ENCODE measurements at regions not wholly inside any gene's neighbourhood (a gene's known extent, or its start where the extent isn't known, plus 50 kb on each side); places are given as distances from the start of the nearest gene placed in this dataset.

GRCh38 chr3:11733914-11734313, 90.2 kb upstream of the VGLL4 start:
- H4K91ac ChIP-seq (ENCODE audit: insufficient read length, low read depth, low read length): no peak overlapping the region
- H3K4me1 ChIP-seq (ENCODE audit: insufficient read depth, low read length): no peaks in the 10 kb centered on the region
- H3K4me3 Mint-ChIP-seq: no peak overlapping the region
- H3K27me3 ChIP-seq (ENCODE audit: insufficient read depth, low read length): no peaks in the 10 kb centered on the region
- H3K4me2 ChIP-seq (ENCODE audit: insufficient read depth, insufficient read length, low read length): no peak overlapping the region
- no peaks in the 10 kb centered on the region for H3K79me1 ChIP-seq (ENCODE audit: insufficient read depth, low read depth, low read length, poor library complexity, severe bottlenecking)
- no peak overlapping the region for H3K27ac ChIP-seq (ENCODE audit: insufficient read length, low read depth, low read length)
- H2BK12ac ChIP-seq (ENCODE audit: insufficient read length, low read depth, low read length): no peak overlapping the region
- H3K23me2 ChIP-seq (ENCODE audit: insufficient read length, low read depth, low read length, poor library complexity, severe bottlenecking): no peaks in the 10 kb centered on the region
- H3K4me1 Mint-ChIP-seq: no peaks in the 10 kb centered on the region
- no peaks in the 10 kb centered on the region for H3K36me3 Mint-ChIP-seq (ENCODE audit: insufficient read depth in 1 of 3, low read depth in 3 of 3)
- H3T11ph ChIP-seq (ENCODE audit: low read length): no peak overlapping the region
- H3K4ac ChIP-seq (ENCODE audit: low read depth, low read length): no peak overlapping the region
- H2AFZ ChIP-seq (ENCODE audit: low read length): no peak overlapping the region
- no peak for TF ChIP-seq CTCF (conservative IDR thresholded peaks at IDR 0.05)
- H3K79me2 ChIP-seq (ENCODE audit: insufficient read depth, low read length): no peaks in the 10 kb centered on the region
- no peak overlapping the region for H3K27ac Mint-ChIP-seq
- H2BK20ac ChIP-seq (ENCODE audit: low read depth, low read length, poor library complexity, severe bottlenecking): no peak overlapping the region
- no peaks in the 10 kb centered on the region for H3K9me3 ChIP-seq (ENCODE audit: control insufficient read depth, low read depth, low read length)
- no peak overlapping the region for H2BK15ac ChIP-seq (ENCODE audit: low read depth, low read length)
- H3K23ac ChIP-seq (ENCODE audit: insufficient read length, low read depth, low read length): no peak overlapping the region
- H3K18ac ChIP-seq (ENCODE audit: insufficient read length, low read depth, low read length): no peak overlapping the region
- H2BK120ac ChIP-seq (ENCODE audit: low read depth, low read length, poor library complexity, severe bottlenecking): no peak overlapping the region
- H4K5ac ChIP-seq (ENCODE audit: insufficient read length, low read depth, low read length): no peak overlapping the region
- no peaks in the 10 kb centered on the region; a peak in 1 of 5 replicates for H3K9me3 Mint-ChIP-seq
- H3K14ac ChIP-seq (ENCODE audit: insufficient read depth, low read length): no peak overlapping the region; the same call in 1 of the 2 replicates
- no CpG with 5 or more reads among the region's 7 CpGs for WGBS (ENCODE audit: extremely low coverage, insufficient read length, low lambda C conversion rate)
- H2AK5ac ChIP-seq (ENCODE audit: insufficient read length, low read length): no peak overlapping the region
- H3K56ac ChIP-seq (ENCODE audit: insufficient read length, low read depth, low read length): no peak overlapping the region
- H4K20me1 ChIP-seq (ENCODE audit: control insufficient read depth, insufficient read depth, insufficient read length): no peaks in the 10 kb centered on the region
- no peak overlapping the region for H4K8ac ChIP-seq (replicated peaks; ENCODE audit: insufficient read length, low read depth, low read length)
- H3K9ac ChIP-seq (ENCODE audit: extremely low read depth, insufficient read length, low read length): no peak overlapping the region
- DNase-seq: no peak
- no peak overlapping the region for H2BK5ac ChIP-seq (ENCODE audit: insufficient read length, low read length)
- H3K27me3 Mint-ChIP-seq (ENCODE audit: low read depth): peaks cover 5% of the 10 kb centered on the region

All from H9 (cell line).